Adrenal gland (tissue), 5 donors: ENCODE measurements at regions not wholly inside any gene's neighbourhood (a gene's known extent, or its start where the extent isn't known, plus 50 kb on each side); places are given as distances from the start of the nearest gene placed in this dataset.

Experiments
- CTCF ChIP-seq, 6 experiments: fragments of 450-650 bp in 4 of 6; fragments of 200-600 bp in 2 of 6; sonication (generic) in 1 of 6; IDR thresholded peaks; 1 replicate in 5 of 6; 2 replicates in 1 of 6; pipeline versions ENCODE4 v1.5.1 to v1.8.0; 2016 to 2021; ENCODE audit warnings: antibody characterized with exemption in 6 of 6, mild to moderate bottlenecking in 2 of 6, moderate library complexity in 1 of 6
- POLR2A ChIP-seq, 2 donors: fragments of 450-650 bp; IDR thresholded peaks; one replicate each; pipeline ENCODE4 v1.6.1; 2017; ENCODE audit warnings: antibody characterized with exemption in 2 of 2, mild to moderate bottlenecking in 2 of 2, moderate library complexity in 1 of 2
- donor health status: DM: no; HTN: no; CAD: no.

DNA sequence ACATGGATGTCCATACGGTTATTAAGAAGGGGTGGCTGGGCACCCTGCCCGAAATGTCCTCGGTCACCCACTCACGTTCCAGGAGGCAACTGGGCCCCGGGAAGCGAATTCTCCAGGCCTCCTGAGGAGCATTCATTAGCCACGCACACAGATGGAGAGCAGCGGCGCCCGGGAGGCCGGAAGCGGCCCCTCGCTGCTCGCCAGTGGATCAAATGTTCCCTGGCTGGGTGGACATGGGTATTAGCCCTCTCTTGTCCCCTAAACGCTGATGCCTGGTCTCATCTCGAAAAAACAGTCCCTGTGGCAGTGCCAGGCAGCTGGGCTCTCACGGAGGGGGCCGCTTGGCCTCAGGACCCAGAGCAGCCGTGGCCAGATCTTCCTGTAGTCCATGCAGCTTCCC, 59.0 kb upstream of the DLK1 start:
- TF ChIP-seq CTCF (IDR thresholded peaks at IDR 0.05): no peak
- no peak for TF ChIP-seq POLR2A (IDR thresholded peaks at IDR 0.05)
